GDM1 (cell line): ENCODE measurements at regions not wholly inside any gene's neighbourhood (a gene's known extent, or its start where the extent isn't known, plus 50 kb on each side); places are given as distances from the start of the nearest gene placed in this dataset.
"Not testable (repeated sequence)": the region's sequence is repeated elsewhere in the genome, so short reads cannot be mapped to it uniquely, and the experiment has no call there.

Experiments
- DNase-seq: peaks from one replicate; lab custom pipeline; 2025; lab: John Stamatoyannopoulos, UW

GRCh38 chr5:74403771-74404170 lies 236.8 kb downstream of the ENC1 start:
- no peak for DNase-seq

- DNase-seq, result no peak
These were observed 238.0 kb downstream of the ENC1 start for GRCh38 chr5:74402553-74402952.

- no peak for DNase-seq
These were observed 238.6 kb downstream of the ENC1 start for GRCh38 chr5:74401946-74402320.

- no peak for DNase-seq
These were observed 239.1 kb downstream of the ENC1 start for GRCh38 chr5:74401281-74401945.

- no peak for DNase-seq
These were observed 240.5 kb downstream of the ENC1 start for GRCh38 chr5:74400067-74400466.

- no peak for DNase-seq
These were observed 243.5 kb downstream of the ENC1 start for GRCh38 chr5:74396913-74397622.

- no peak for DNase-seq
These were observed 245.3 kb downstream of the ENC1 start for GRCh38 chr5:74394916-74395880.

GRCh38 chr5:74394528-74394915 lies 246.0 kb downstream of the ENC1 start:
- DNase-seq, result no peak

- no peak for DNase-seq
These were observed 246.6 kb downstream of the ENC1 start for GRCh38 chr5:74393943-74394342.

- no peak for DNase-seq
These were observed 247.7 kb downstream of the ENC1 start for GRCh38 chr5:74392711-74393351.

GRCh38 chr5:74391410-74391809 lies 249.1 kb downstream of the ENC1 start:
- DNase-seq, result no peak

- no peak for DNase-seq
These were observed 249.7 kb downstream of the ENC1 start for GRCh38 chr5:74390822-74391221.

GRCh38 chr5:74390306-74390637 lies 250.3 kb downstream of the ENC1 start:
- DNase-seq, result no peak

GRCh38 chr5:74389531-74390305 lies 250.8 kb downstream of the ENC1 start:
- no peak for DNase-seq

GRCh38 chr5:74388411-74388810 lies 252.1 kb downstream of the ENC1 start:
- DNase-seq, result not testable (repeated sequence)

GRCh38 chr5:74386571-74387334 lies 253.8 kb downstream of the ENC1 start:
- DNase-seq, result no peak

- no peak for DNase-seq
These were observed 255.7 kb downstream of the ENC1 start for GRCh38 chr5:74384851-74385250.

GRCh38 chr5:74382987-74383593 lies 257.4 kb downstream of the ENC1 start:
- DNase-seq, result no peak

- no peak for DNase-seq
These were observed 258.2 kb downstream of the ENC1 start for GRCh38 chr5:74382123-74382855.

GRCh38 chr5:74380193-74380592 lies 260.3 kb downstream of the ENC1 start:
- no peak for DNase-seq
